Endothelial cell of umbilical vein (primary cell): ENCODE measurements at regions not wholly inside any gene's neighbourhood (a gene's known extent, or its start where the extent isn't known, plus 50 kb on each side); places are given as distances from the start of the nearest gene placed in this dataset.

ENCODE experiments used
- BruUV-seq: library from RNA; stranded (reverse); fragments of 400-500 nt; replicated peaks from 2 replicates; lab custom pipeline; 2021; lab: Mats Ljungman, UMichigan
- CTCF ChIA-PET: fragments of 300-600, 350-600 bp; sonication (Branson Sonifier 250); formaldehyde crosslinking; loops from one replicate; lab custom pipeline; 2021; ENCODE audit warnings: antibody characterized with exemption, inconsistent platforms; lab: Charles Lee
- POLR2A ChIA-PET: fragments of 300-600, 350-600 bp; sonication (Branson Sonifier 250); formaldehyde crosslinking; loops from one replicate; lab custom pipeline; 2021; ENCODE audit warnings: antibody characterized with exemption, inconsistent platforms; lab: Charles Lee
- DNase-seq: peaks from one replicate; pipeline ENCODE4 v3.0.0-alpha.2; 2011; ENCODE audit warnings: low read depth, low spot score
- FAIRE-seq: peaks from 2 replicates; lab custom pipeline; 2011; peaks lifted over from hg19 to GRCh38; lab: Jason Lieb, UNC
- H2AFZ ChIP-seq: 2 replicates; pipeline ENCODE4 v1.6.0; 2012; ENCODE audit warnings: low read depth, low read length, control low read depth, inconsistent platforms
- H3K27ac ChIP-seq: 2 replicates; pipeline ENCODE4 v1.5.1; 2011; ENCODE audit warnings: low read depth, mild to moderate bottlenecking, control low read depth, low read length, moderate library complexity; ENCODE audit not compliant: insufficient read depth
- H3K27me3 ChIP-seq, 2 experiments: 2 replicates each; pipeline versions ENCODE4 v1.6.0 to v1.6.1; 2011; ENCODE audit warnings: low read length in 2 of 2, mixed read lengths in 1 of 2; ENCODE audit not compliant: control insufficient read depth in 2 of 2, insufficient read depth in 2 of 2
- H3K36me3 ChIP-seq, 2 experiments: 2 replicates in 1 of 2; 3 replicates in 1 of 2; pipeline ENCODE4 v1.5.1; 2011; ENCODE audit warnings: low read length in 2 of 2, mild to moderate bottlenecking in 1 of 2, moderate library complexity in 1 of 2; ENCODE audit not compliant: control insufficient read depth in 2 of 2, insufficient read depth in 2 of 2; ENCODE audit errors: extremely low read depth in 1 of 2
- H3K4me1 ChIP-seq: 3 replicates; pipeline ENCODE4 v1.5.1; 2011; ENCODE audit warnings: mild to moderate bottlenecking, low read length; ENCODE audit not compliant: control insufficient read depth, insufficient read depth; ENCODE audit errors: extremely low read depth
- H3K4me2 ChIP-seq: 2 replicates; pipeline ENCODE4 v1.6.1; 2011; ENCODE audit warnings: low read length, control low read depth, mixed read lengths; ENCODE audit not compliant: insufficient read depth
- H3K4me3 ChIP-seq, 3 experiments: fragments of 200-600 bp in 1 of 3; sonication (generic), shearing (Covaris generic) in 1 of 3; replicated peaks in 1 of 3; 2 replicates each; pipeline ENCODE4 v1.5.1; 2011 to 2016; ENCODE audit warnings: control low read depth in 3 of 3, low read length in 3 of 3, mild to moderate bottlenecking in 2 of 3, inconsistent platforms in 1 of 3, low read depth in 1 of 3, moderate library complexity in 1 of 3; ENCODE audit not compliant: insufficient read depth in 1 of 3
- H3K79me2 ChIP-seq: 2 replicates; pipeline ENCODE4 v1.6.0; 2012; ENCODE audit warnings: low read length, inconsistent platforms; ENCODE audit not compliant: control insufficient read depth, insufficient read depth
- H3K9ac ChIP-seq: replicated peaks from 2 replicates; pipeline ENCODE3; 2011; ENCODE audit warnings: low read length, control low read depth; ENCODE audit not compliant: insufficient read depth; ENCODE audit errors: extremely low read depth
- H3K9me1 ChIP-seq: replicated peaks from 3 replicates; pipeline ENCODE4 v1.6.0; 2011; ENCODE audit warnings: mild to moderate bottlenecking, low read length; ENCODE audit not compliant: control insufficient read depth, insufficient read depth; ENCODE audit errors: extremely low read depth
- H3K9me3 ChIP-seq: replicated peaks from 2 replicates; pipeline ENCODE4 v1.5.1; 2012; ENCODE audit warnings: low read length, inconsistent platforms; ENCODE audit not compliant: control insufficient read depth, insufficient read depth
- H4K20me1 ChIP-seq: replicated peaks from 2 replicates; pipeline ENCODE3; 2011; ENCODE audit warnings: mild to moderate bottlenecking, low read length; ENCODE audit not compliant: control insufficient read depth, insufficient read depth; ENCODE audit errors: extremely low read depth
- CTCF ChIP-seq, 2 donors: IDR thresholded peaks; 1 replicate in 1 of 2; 2 replicates in 1 of 2; pipeline ENCODE4 v1.5.1; 2011; ENCODE audit warnings: low read length in 2 of 2, mild to moderate bottlenecking in 2 of 2, moderate library complexity in 2 of 2, control low read depth in 1 of 2, inconsistent platforms in 1 of 2, low read depth in 1 of 2; ENCODE audit not compliant: insufficient read depth in 1 of 2; ENCODE audit errors: extremely low read depth in 1 of 2
- EZH2 ChIP-seq: IDR thresholded peaks from 2 replicates; pipeline ENCODE4 v1.6.1; 2012; ENCODE audit warnings: borderline replicate concordance, low read depth, mild to moderate bottlenecking, moderate library complexity, low read length, inconsistent platforms; ENCODE audit not compliant: severe bottlenecking
- FOS ChIP-seq: IDR thresholded peaks from 2 replicates; pipeline ENCODE4 v1.6.1; 2011; ENCODE audit warnings: mild to moderate bottlenecking, low read length, moderate library complexity, borderline replicate concordance; ENCODE audit not compliant: insufficient read depth
- GATA2 ChIP-seq: IDR thresholded peaks from 2 replicates; pipeline ENCODE4 v1.7.0; 2011; ENCODE audit warnings: low read depth, mild to moderate bottlenecking, moderate library complexity, mixed read lengths, low read length; ENCODE audit not compliant: insufficient read length, insufficient read depth
- JUN ChIP-seq: IDR thresholded peaks from 2 replicates; pipeline ENCODE4 v1.6.1; 2011; ENCODE audit warnings: borderline replicate concordance, low read depth; ENCODE audit not compliant: insufficient read length, insufficient read depth
- MAX ChIP-seq: IDR thresholded peaks from 2 replicates; pipeline ENCODE4 v1.6.1; 2011; ENCODE audit not compliant: insufficient read depth, insufficient read length
- MYC ChIP-seq: IDR thresholded peaks from one replicate; pipeline ENCODE4 v1.6.1; 2011; ENCODE audit warnings: mild to moderate bottlenecking, low read depth, low read length
- POLR2A ChIP-seq: IDR thresholded peaks from 2 replicates; pipeline ENCODE4 v1.6.1; 2012; ENCODE audit warnings: low read depth, mild to moderate bottlenecking, control low read depth, low read length
- POLR2AphosphoS5 ChIP-seq: IDR thresholded peaks from 2 replicates; pipeline ENCODE4 v1.6.1; 2012; ENCODE audit warnings: low read depth, mild to moderate bottlenecking, control low read depth, low read length, moderate library complexity; ENCODE audit not compliant: insufficient read depth
- dilution Hi-C: fragments of 300-500 bp; cut with MboI; formaldehyde crosslinking; loops from one replicate; pipeline ENCODE4 v1.15.0; 2019; ENCODE audit warnings: low sequenced_read_pairs; ENCODE audit not compliant: extremely low pct_ligation_motif_present
- intact Hi-C: fragments of 100-400 bp; cut with micrococcal nuclease; formaldehyde crosslinking; loops from one replicate; pipeline ENCODE4 v1.10.0; 2022

- Histone ChIP-seq H3K9me1 (no peaks in the 10 kb centered on the region), H3K9ac (no peak overlapping the region), H3K27me3 (no peaks in the 10 kb centered on the region), H3K9me3 (no peaks in the 10 kb centered on the region), H3K4me2 (no peak overlapping the region), H4K20me1 (no peaks in the 10 kb centered on the region), H3K4me1 (no peaks in the 10 kb centered on the region), H3K4me3 (no peak overlapping the region), H3K79me2 (no peaks in the 10 kb centered on the region), H2AFZ (no peak overlapping the region), H3K36me3 (no peaks in the 10 kb centered on the region), H3K27ac (no peak overlapping the region)
- CTCF ChIA-PET = no interaction called here
- POLR2A ChIA-PET = no interaction called here
- no peak for DNase-seq
- no TSS peak for BruUV-seq
- no peak for FAIRE-seq
- TF ChIP-seq EZH2 = no peak
- no peak for TF ChIP-seq FOS
- no peak for TF ChIP-seq MYC
- TF ChIP-seq POLR2A = no peak
- dilution Hi-C loops = no loop called here
- intact Hi-C loops = no loop called here
Measured at GRCh38 chr15:49723981-49724380, 103.1 kb downstream of the DTWD1 start.

GRCh38 chr15:49731187-49732099 lies 110.6 kb downstream of the DTWD1 start:
- DNase-seq (no peak), FAIRE-seq (no peak)
- POLR2A ChIA-PET = no interaction called here
- H2AFZ ChIP-seq = no peak overlapping the region
- intact Hi-C loops (no loop called here), dilution Hi-C loops (no loop called here)
- H3K4me1 ChIP-seq = no peaks in the 10 kb centered on the region
- no peak overlapping the region for H3K27ac ChIP-seq
- no peak overlapping the region for H3K4me3 ChIP-seq
- no peaks in the 10 kb centered on the region for H3K79me2 ChIP-seq
- BruUV-seq = no TSS peak
- no peak overlapping the region for H3K9ac ChIP-seq
- H3K4me2 ChIP-seq = no peak overlapping the region
- CTCF ChIA-PET = no interaction called here
- H3K9me3 ChIP-seq = no peaks in the 10 kb centered on the region
- no peaks in the 10 kb centered on the region for H4K20me1 ChIP-seq
- H3K36me3 ChIP-seq = no peaks in the 10 kb centered on the region
- no peak for TF ChIP-seq EZH2
- no peak for TF ChIP-seq POLR2AphosphoS5
- no peak for TF ChIP-seq JUN
- TF ChIP-seq POLR2A = no peak
- TF ChIP-seq GATA2 = no peak
- no peak for TF ChIP-seq FOS
- no peak for TF ChIP-seq MAX
- TF ChIP-seq CTCF (IDR thresholded peaks at IDR 0.05; ENCODE audit: extremely low read depth in 1 of 2, insufficient read depth in 1 of 2, low read depth in 1 of 2, low read length in 2 of 2) = no peak
- TF ChIP-seq MYC = no peak
- H3K27me3 ChIP-seq = no peaks in the 10 kb centered on the region
- H3K9me1 ChIP-seq = no peaks in the 10 kb centered on the region
